ENCODE measurements at regions not wholly inside any gene's neighbourhood (a gene's known extent, or its start where the extent isn't known, plus 50 kb on each side); places are given as distances from the start of the nearest gene placed in this dataset.

DNA sequence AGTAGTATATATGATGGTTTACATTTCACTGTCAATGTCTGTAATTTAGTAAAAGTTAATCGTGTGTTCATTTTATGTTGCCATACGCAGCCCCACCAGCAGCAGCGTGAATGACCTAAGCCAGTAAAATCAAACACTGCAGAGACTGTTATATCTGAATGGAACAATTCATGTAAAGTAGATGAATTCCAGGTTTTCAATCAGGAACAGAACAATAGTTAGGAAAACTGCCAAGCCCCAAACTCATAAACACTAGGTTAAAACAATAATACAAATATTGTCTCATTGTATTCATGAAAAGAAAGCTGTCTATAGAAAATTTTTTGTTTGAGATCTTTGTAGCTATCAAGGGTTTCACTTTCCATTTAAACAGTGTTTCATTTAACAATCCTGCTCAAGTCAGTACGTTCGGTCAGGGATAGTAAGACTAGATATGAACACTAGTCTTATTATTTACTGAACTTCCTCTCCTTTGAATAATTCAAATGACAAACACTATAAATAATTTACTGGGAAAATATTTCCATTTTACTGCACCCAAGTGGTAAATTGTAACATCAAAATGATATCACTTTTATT is 256.8 kb upstream of the FLRT2 start:
- no peak for DNase-seq
- TF ChIP-seq, protein P1, sequence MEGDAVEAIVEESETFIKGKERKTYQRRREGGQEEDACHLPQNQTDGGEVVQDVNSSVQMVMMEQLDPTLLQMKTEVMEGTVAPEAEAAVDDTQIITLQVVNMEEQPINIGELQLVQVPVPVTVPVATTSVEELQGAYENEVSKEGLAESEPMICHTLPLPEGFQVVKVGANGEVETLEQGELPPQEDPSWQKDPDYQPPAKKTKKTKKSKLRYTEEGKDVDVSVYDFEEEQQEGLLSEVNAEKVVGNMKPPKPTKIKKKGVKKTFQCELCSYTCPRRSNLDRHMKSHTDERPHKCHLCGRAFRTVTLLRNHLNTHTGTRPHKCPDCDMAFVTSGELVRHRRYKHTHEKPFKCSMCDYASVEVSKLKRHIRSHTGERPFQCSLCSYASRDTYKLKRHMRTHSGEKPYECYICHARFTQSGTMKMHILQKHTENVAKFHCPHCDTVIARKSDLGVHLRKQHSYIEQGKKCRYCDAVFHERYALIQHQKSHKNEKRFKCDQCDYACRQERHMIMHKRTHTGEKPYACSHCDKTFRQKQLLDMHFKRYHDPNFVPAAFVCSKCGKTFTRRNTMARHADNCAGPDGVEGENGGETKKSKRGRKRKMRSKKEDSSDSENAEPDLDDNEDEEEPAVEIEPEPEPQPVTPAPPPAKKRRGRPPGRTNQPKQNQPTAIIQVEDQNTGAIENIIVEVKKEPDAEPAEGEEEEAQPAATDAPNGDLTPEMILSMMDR (IDR thresholded peaks at IDR 0.05): no peak
- TF ChIP-seq POLR2A (IDR thresholded peaks at IDR 0.05): no peak
- H3K9me3 ChIP-seq: no peaks in the 10 kb centered on the region
- H3K36me3 ChIP-seq: no peaks in the 10 kb centered on the region
- 63 to 71% methylated on average over 5 of the region's 5 CpGs for WGBS, 2 donors
- H3K4me1 ChIP-seq: no peaks in the 10 kb centered on the region
- intact Hi-C loops (cut with DNase I): no loop called here
- no peak overlapping the region for H3K27ac ChIP-seq
- no peak overlapping the region for H3K4me3 ChIP-seq (replicated peaks in 1 of 3)
- H3K27me3 ChIP-seq: no peaks in the 10 kb centered on the region

DNA sequence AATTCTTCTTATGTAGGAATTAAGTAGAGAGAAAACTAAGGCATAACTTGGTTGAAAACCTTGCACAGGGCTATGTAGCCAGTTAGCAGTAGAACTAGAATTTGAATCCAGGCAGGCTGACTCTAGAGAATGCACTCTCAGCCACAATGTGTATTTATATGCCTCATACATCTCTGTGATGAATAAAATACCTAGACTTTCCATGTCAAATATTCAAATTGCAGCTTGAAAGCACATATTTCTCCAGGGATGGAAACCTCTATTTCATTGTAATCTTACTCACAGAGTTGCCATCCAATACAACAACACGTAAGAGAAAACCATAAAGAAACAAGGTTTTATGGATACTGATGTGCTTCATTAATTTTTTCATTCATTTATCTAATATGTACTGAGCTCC is 256.0 kb upstream of the FLRT2 start:
- Histone ChIP-seq H3K27ac (no peak overlapping the region), H3K4me3 (replicated peaks in 1 of 3) (no peak overlapping the region), H3K27me3 (no peaks in the 10 kb centered on the region), H3K9me3 (no peaks in the 10 kb centered on the region), H3K36me3 (no peaks in the 10 kb centered on the region), H3K4me1 (no peaks in the 10 kb centered on the region)
- intact Hi-C loops (cut with DNase I): no loop called here
- 92 to 98% methylated on average over 1 of the region's 1 CpG for WGBS, 2 donors
- DNase-seq: no peak
- TF ChIP-seq, protein P1 (IDR thresholded peaks at IDR 0.05): no peak
- no peak for TF ChIP-seq POLR2A (IDR thresholded peaks at IDR 0.05)

GRCh38 chr14:85276161-85276978 is 253.6 kb upstream of the FLRT2 start:
- intact Hi-C loops (cut with DNase I): no loop called here
- WGBS, 2 donors: 77% methylated on average over 5 of the region's 5 CpGs

DNA sequence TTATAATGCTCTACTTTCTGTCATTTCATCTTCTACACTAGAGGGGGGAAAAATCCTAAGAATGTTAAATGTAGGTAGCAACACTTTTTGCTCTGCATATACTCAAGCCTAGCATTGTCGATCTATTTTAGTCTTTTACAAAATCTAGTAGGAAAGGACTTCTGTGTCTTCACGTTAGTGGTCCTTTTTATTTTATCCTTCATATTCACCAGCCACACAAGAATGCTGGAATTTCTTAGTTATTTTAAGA is 253.0 kb upstream of the FLRT2 start:
- no peak overlapping the region for H3K27ac ChIP-seq
- intact Hi-C loops (cut with DNase I): no loop called here
- no peaks in the 10 kb centered on the region for H3K4me1 ChIP-seq
- no peak for DNase-seq
- H3K4me3 ChIP-seq (replicated peaks in 1 of 3): no peak overlapping the region
- no peaks in the 10 kb centered on the region for H3K27me3 ChIP-seq
- no peak for TF ChIP-seq POLR2A (IDR thresholded peaks at IDR 0.05)
- TF ChIP-seq, protein P1 (IDR thresholded peaks at IDR 0.05): no peak
- WGBS, 2 donors: 70 to 76% methylated on average over 2 of the region's 2 CpGs
- H3K36me3 ChIP-seq: no peaks in the 10 kb centered on the region
- H3K9me3 ChIP-seq: no peaks in the 10 kb centered on the region

More at GRCh38 chr14:85276161-85276978, 253.6 kb upstream of the FLRT2 start:
- no peaks in the 10 kb centered on the region for H3K9me3 ChIP-seq
- H3K4me3 ChIP-seq (replicated peaks in 1 of 3): no peak overlapping the region
- H3K36me3 ChIP-seq: no peaks in the 10 kb centered on the region
- no peak overlapping the region for H3K27ac ChIP-seq
- H3K4me1 ChIP-seq: no peaks in the 10 kb centered on the region
- TF ChIP-seq POLR2A (IDR thresholded peaks at IDR 0.05): no peak
- TF ChIP-seq, protein P1 (IDR thresholded peaks at IDR 0.05): no peak
- DNase-seq: no peak
- no peaks in the 10 kb centered on the region for H3K27me3 ChIP-seq

- H3K36me3 ChIP-seq: no peaks in the 10 kb centered on the region
- 100% methylated on average over 1 of the region's 1 CpG for WGBS, 2 donors
- TF ChIP-seq POLR2A (IDR thresholded peaks at IDR 0.05): no peak
- TF ChIP-seq, protein P1 (IDR thresholded peaks at IDR 0.05): no peak
- H3K4me1 ChIP-seq: no peaks in the 10 kb centered on the region
- intact Hi-C loops (cut with DNase I): no loop called here
- H3K4me3 ChIP-seq (replicated peaks in 1 of 3): no peak overlapping the region
- no peaks in the 10 kb centered on the region for H3K9me3 ChIP-seq
- H3K27me3 ChIP-seq: no peaks in the 10 kb centered on the region
- no peak overlapping the region for H3K27ac ChIP-seq
- DNase-seq: no peak
Measured at GRCh38 chr14:85279407-85279806, 250.5 kb upstream of the FLRT2 start.
